ENCODE measurements at regions not wholly inside any gene's neighbourhood (a gene's known extent, or its start where the extent isn't known, plus 50 kb on each side); places are given as distances from the start of the nearest gene placed in this dataset.

DNA sequence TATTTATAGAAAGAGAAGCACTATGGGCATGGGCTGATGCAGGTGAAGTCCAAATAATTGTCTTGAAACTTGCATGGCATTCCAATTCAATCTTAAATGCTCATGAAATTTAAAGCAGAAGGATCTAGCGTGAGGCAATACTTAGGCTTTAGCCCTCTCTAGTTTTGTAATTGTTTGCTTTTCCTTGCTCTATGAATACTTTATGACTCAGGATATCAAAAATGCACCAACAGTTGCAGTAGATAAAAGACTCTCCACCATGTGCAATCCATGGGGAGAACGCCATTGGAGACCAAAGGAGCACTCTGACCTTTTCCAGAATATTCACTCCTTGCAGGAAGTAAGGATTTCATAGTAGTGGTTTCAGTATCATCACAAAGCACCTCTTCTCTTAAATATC lies 436.4 kb downstream of the LRRIQ3 start:
- TF ChIP-seq CTCF (IDR thresholded peaks at IDR 0.05) (no peak), EZH2 (IDR thresholded peaks at IDR 0.05; ENCODE audit: borderline replicate concordance, insufficient read depth, low read depth, low read length, poor library complexity, severe bottlenecking) (no peak)

Measured in B cell (primary cell).